Neural progenitor cell (in vitro differentiated cells): ENCODE measurements at regions not wholly inside any gene's neighbourhood (a gene's known extent, or its start where the extent isn't known, plus 50 kb on each side); places are given as distances from the start of the nearest gene placed in this dataset.

Source experiments
- DNase-seq: peaks from one replicate; pipeline ENCODE4 v3.0.0-alpha.2; 2016; ENCODE audit warnings: low spot score
- H2AFZ ChIP-seq: fragments of 200-600 bp; sonication (generic); replicated peaks from 2 replicates; pipeline ENCODE4 v1.6.1; 2016; ENCODE audit warnings: antibody characterized with exemption
- H3F3A ChIP-seq: fragments of 200-600 bp; sonication (generic); 2 replicates; pipeline ENCODE4 v1.6.1; 2016; ENCODE audit warnings: antibody characterized with exemption, low read depth
- H3K27ac ChIP-seq: fragments of 200-600 bp; sonication (generic); 2 replicates; pipeline ENCODE4 v1.5.1; 2016; ENCODE audit warnings: mild to moderate bottlenecking
- H3K27me3 ChIP-seq: fragments of 200-600 bp; sonication (generic); 2 replicates; pipeline ENCODE4 v1.6.1; 2016; ENCODE audit warnings: mild to moderate bottlenecking, moderate library complexity
- H3K36me3 ChIP-seq: fragments of 200-600 bp; sonication (generic); 2 replicates; pipeline ENCODE4 v1.5.1; 2016
- H3K4me1 ChIP-seq: fragments of 200-600 bp; sonication (generic); 2 replicates; pipeline ENCODE4 v1.6.1; 2016; ENCODE audit warnings: mixed run types
- H3K4me2 ChIP-seq: fragments of 200-600 bp; sonication (generic); 2 replicates; pipeline ENCODE4 v1.6.1; 2016
- H3K4me3 ChIP-seq: fragments of 200-600 bp; sonication (generic); 2 replicates; pipeline ENCODE4 v1.5.1; 2016
- H3K79me2 ChIP-seq: fragments of 200-600 bp; sonication (generic); 2 replicates; pipeline ENCODE4 v1.6.1; 2016; ENCODE audit warnings: low read depth
- H3K9ac ChIP-seq: fragments of 200-600 bp; sonication (generic); 2 replicates; pipeline ENCODE4 v1.6.1; 2016
- H3K9me3 ChIP-seq: fragments of 200-600 bp; sonication (generic); 2 replicates; pipeline ENCODE4 v1.5.1; 2016; ENCODE audit warnings: low read depth
- H4K20me1 ChIP-seq: fragments of 200-600 bp; sonication (generic); 2 replicates; pipeline ENCODE4 v1.6.1; 2016; ENCODE audit warnings: low read depth
- H3K27ac Mint-ChIP-seq: 3 replicates; pipeline ENCODE4 v1.8.0; 2021; ENCODE audit warnings: mixed read lengths
- H3K27me3 Mint-ChIP-seq: 2 replicates; pipeline ENCODE4 v1.8.0; 2022; ENCODE audit warnings: low read depth, mild to moderate bottlenecking, inconsistent platforms, moderate library complexity, mixed read lengths; ENCODE audit not compliant: insufficient read depth
- H3K36me3 Mint-ChIP-seq: 3 replicates; pipeline ENCODE4 v1.8.0; 2021; ENCODE audit warnings: mixed read lengths
- H3K4me1 Mint-ChIP-seq: 3 replicates; pipeline ENCODE4 v1.8.0; 2021; ENCODE audit warnings: mixed read lengths
- H3K4me3 Mint-ChIP-seq: 3 replicates; pipeline ENCODE4 v1.8.0; 2021; ENCODE audit warnings: mild to moderate bottlenecking, moderate library complexity, mixed read lengths
- H3K9me3 Mint-ChIP-seq: 3 replicates; pipeline ENCODE4 v1.8.0; 2020; ENCODE audit warnings: mixed read lengths
- EZH2 ChIP-seq: fragments of 200-600 bp; sonication (generic); IDR thresholded peaks from 2 replicates; pipeline ENCODE4 v1.6.1; 2017; ENCODE audit warnings: antibody characterized with exemption, mild to moderate bottlenecking, moderate library complexity
- EZH2phosphoT487 ChIP-seq: fragments of 200-600 bp; sonication (generic); IDR thresholded peaks from 2 replicates; pipeline ENCODE4 v1.6.1; 2017; ENCODE audit warnings: antibody characterized with exemption
- TF ChIP-seq, protein P1 (sequence below): fragments of 200-600 bp; sonication (generic); IDR thresholded peaks from 2 replicates; pipeline ENCODE4 v1.5.1; 2017; ENCODE audit warnings: antibody characterized with exemption, mild to moderate bottlenecking

DNA sequence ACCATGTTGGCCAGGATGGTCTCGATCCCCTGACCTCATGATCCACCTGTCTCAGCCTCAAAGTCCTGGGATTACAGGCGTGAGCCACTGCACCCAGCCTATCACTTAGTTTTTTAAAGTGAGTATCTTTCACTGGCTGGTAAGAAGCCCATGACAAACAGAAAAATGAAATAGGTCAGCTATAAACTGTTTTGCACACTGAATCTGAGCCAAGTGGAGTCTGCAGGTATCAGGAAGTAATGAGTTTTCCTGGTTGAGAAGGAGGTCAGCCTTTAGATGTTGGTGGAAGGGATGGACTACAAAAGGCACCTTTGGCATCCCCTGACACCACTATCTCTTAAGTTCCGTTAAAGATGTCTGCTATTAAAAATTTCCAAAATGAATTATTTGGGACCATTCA, 345.1 kb downstream of the AASDHPPT start:
- Histone ChIP-seq H3K79me2 (no peaks in the 10 kb centered on the region), H3K27ac (no peak overlapping the region), H3K4me1 (peaks cover 4% of the 10 kb centered on the region), H4K20me1 (no peaks in the 10 kb centered on the region), H3K9ac (no peak overlapping the region), H3K27me3 (no peaks in the 10 kb centered on the region), H3K9me3 (no peaks in the 10 kb centered on the region), H3K4me2 (no peak overlapping the region), H2AFZ (no peak overlapping the region), H3K36me3 (no peaks in the 10 kb centered on the region), H3K4me3 (no peak overlapping the region), H3F3A (no peaks in the 10 kb centered on the region)
- H3K27me3 Mint-ChIP-seq: peaks cover 7% of the 10 kb centered on the region
- H3K4me1 Mint-ChIP-seq: peaks cover 5% of the 10 kb centered on the region
- no peak overlapping the region for H3K4me3 Mint-ChIP-seq
- DNase-seq: no peak
- no peaks in the 10 kb centered on the region for H3K9me3 Mint-ChIP-seq
- H3K27ac Mint-ChIP-seq: no peak overlapping the region
- TF ChIP-seq, protein P1, sequence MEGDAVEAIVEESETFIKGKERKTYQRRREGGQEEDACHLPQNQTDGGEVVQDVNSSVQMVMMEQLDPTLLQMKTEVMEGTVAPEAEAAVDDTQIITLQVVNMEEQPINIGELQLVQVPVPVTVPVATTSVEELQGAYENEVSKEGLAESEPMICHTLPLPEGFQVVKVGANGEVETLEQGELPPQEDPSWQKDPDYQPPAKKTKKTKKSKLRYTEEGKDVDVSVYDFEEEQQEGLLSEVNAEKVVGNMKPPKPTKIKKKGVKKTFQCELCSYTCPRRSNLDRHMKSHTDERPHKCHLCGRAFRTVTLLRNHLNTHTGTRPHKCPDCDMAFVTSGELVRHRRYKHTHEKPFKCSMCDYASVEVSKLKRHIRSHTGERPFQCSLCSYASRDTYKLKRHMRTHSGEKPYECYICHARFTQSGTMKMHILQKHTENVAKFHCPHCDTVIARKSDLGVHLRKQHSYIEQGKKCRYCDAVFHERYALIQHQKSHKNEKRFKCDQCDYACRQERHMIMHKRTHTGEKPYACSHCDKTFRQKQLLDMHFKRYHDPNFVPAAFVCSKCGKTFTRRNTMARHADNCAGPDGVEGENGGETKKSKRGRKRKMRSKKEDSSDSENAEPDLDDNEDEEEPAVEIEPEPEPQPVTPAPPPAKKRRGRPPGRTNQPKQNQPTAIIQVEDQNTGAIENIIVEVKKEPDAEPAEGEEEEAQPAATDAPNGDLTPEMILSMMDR: no peak
- no peak for TF ChIP-seq EZH2
- H3K36me3 Mint-ChIP-seq: no peaks in the 10 kb centered on the region

GRCh38 chr11:106424111-106424510, 346.6 kb downstream of the AASDHPPT start:
- H3K4me1 ChIP-seq: peaks cover 4% of the 10 kb centered on the region
- Mint-ChIP-seq H3K36me3 (no peaks in the 10 kb centered on the region), H3K4me1 (peaks cover 5% of the 10 kb centered on the region), H3K9me3 (no peaks in the 10 kb centered on the region), H3K27me3 (peaks cover 4% of the 10 kb centered on the region), H3K27ac (no peak overlapping the region), H3K4me3 (no peak overlapping the region)
- H3K4me2 ChIP-seq: no peak overlapping the region
- no peak overlapping the region for H3K27ac ChIP-seq
- no peak overlapping the region for H3K9ac ChIP-seq
- peak overlapping the region; percentile 32 for H2AFZ ChIP-seq
- TF ChIP-seq, protein P1: no peak
- TF ChIP-seq EZH2 (no peak), EZH2phosphoT487 (no peak)
- H3F3A ChIP-seq: no peaks in the 10 kb centered on the region
- DNase-seq: no peak
- no peaks in the 10 kb centered on the region for H3K79me2 ChIP-seq
- no peaks in the 10 kb centered on the region for H3K36me3 ChIP-seq
- no peaks in the 10 kb centered on the region for H3K9me3 ChIP-seq
- H3K4me3 ChIP-seq: no peak overlapping the region
- no peaks in the 10 kb centered on the region for H4K20me1 ChIP-seq
- H3K27me3 ChIP-seq: no peaks in the 10 kb centered on the region

GRCh38 chr11:106425819-106426218, 348.4 kb downstream of the AASDHPPT start:
- H3K36me3 ChIP-seq: no peaks in the 10 kb centered on the region
- peaks cover 4% of the 10 kb centered on the region for H3K27me3 Mint-ChIP-seq
- H3K4me1 Mint-ChIP-seq: peaks cover 5% of the 10 kb centered on the region
- H3K4me3 ChIP-seq: no peak overlapping the region
- no peak overlapping the region for H3K4me3 Mint-ChIP-seq
- H3K27ac Mint-ChIP-seq: no peak overlapping the region
- no peak overlapping the region for H3K4me2 ChIP-seq
- no peaks in the 10 kb centered on the region for H3K79me2 ChIP-seq
- H2AFZ ChIP-seq: no peak overlapping the region
- no peaks in the 10 kb centered on the region for H3K9me3 Mint-ChIP-seq
- no peaks in the 10 kb centered on the region for H3K27me3 ChIP-seq
- no peaks in the 10 kb centered on the region for H3K36me3 Mint-ChIP-seq
- no peak overlapping the region for H3K27ac ChIP-seq
- DNase-seq: no peak
- TF ChIP-seq, protein P1: no peak
- no peak for TF ChIP-seq EZH2
- TF ChIP-seq EZH2phosphoT487: no peak
- H3K4me1 ChIP-seq: peaks cover 4% of the 10 kb centered on the region
- H4K20me1 ChIP-seq: no peaks in the 10 kb centered on the region
- H3F3A ChIP-seq: no peaks in the 10 kb centered on the region
- no peak overlapping the region for H3K9ac ChIP-seq
- H3K9me3 ChIP-seq: no peaks in the 10 kb centered on the region
